GM18505 (cell line): ENCODE measurements at regions not wholly inside any gene's neighbourhood (a gene's known extent, or its start where the extent isn't known, plus 50 kb on each side); places are given as distances from the start of the nearest gene placed in this dataset.
"Not testable (repeated sequence)": the region's sequence is repeated elsewhere in the genome, so short reads cannot be mapped to it uniquely, and the experiment has no call there.

Experiments used
- ATAC-seq: cut with Tn5 transposase; IDR thresholded peaks from one replicate; pipeline ENCODE4 v1.9.1; 2021; ENCODE audit not compliant: unreplicated experiment
- POLR2A ChIP-seq: IDR thresholded peaks from 4 replicates; pipeline ENCODE4 v1.6.1; 2011; ENCODE audit warnings: borderline replicate concordance; ENCODE audit not compliant: insufficient read depth, insufficient read length; ENCODE audit errors: extremely low read depth

DNA sequence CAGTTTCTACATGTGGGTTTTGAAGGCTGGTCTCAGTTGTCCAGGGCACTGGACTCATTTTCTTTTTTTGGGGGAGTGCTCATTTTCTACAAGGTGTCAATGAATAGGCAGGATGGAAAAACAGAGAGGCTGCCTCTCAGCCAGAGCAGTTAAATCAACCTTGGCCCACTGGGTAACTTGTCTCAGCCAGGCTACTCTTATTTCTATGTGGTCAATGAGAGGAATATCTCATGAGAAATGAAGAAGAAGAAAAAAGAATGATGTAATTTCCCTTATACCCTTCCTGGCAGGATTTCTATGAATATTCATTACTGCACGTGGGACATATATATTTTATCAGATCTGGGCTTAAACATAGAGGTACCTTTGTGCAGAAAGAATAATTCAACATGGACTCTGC is 155.2 kb upstream of the E2F7 start:
- no peak for ATAC-seq
- TF ChIP-seq POLR2A, result no peak

DNA sequence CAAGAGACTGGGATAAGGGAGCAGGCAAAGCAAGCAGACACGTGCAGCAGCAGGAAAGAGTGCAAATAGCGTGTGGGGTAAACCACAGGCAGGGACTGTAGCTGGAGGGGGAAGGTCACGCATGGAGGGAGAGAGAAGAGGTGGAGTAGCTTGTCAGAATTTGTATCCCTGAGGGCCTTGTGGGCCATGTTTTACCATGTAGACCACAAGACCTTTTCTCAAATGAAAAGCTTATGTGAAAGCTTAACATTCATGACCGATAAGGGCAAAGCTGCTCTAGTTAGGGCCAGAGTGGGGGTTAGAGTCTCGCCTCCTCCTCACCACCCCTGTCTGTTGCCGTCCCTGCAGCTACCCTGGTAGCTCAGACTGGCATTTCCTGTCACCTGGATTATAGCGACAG is 152.9 kb upstream of the E2F7 start:
- no peak for TF ChIP-seq POLR2A
- ATAC-seq, result no peak

DNA sequence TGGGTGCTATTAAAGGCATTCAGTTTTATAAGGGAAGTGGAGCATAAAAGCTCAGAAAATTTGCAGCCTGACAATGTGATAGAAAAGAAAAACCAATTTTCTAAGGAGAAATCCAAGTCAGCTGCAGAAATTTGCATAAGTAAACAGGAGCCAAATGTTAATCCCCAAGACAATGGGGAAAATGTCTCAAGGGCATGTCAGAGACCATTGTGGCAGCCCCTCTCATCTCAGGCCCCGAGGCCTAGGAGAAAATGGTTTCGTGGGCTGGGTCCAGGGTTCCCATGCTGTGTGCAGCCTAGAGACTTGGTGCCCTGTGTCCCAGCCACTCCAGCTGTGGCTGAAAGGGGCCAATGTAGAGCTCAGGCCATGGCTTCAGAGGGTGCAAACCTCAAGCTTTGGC is 150.8 kb upstream of the E2F7 start:
- ATAC-seq, result not testable (repeated sequence)

DNA sequence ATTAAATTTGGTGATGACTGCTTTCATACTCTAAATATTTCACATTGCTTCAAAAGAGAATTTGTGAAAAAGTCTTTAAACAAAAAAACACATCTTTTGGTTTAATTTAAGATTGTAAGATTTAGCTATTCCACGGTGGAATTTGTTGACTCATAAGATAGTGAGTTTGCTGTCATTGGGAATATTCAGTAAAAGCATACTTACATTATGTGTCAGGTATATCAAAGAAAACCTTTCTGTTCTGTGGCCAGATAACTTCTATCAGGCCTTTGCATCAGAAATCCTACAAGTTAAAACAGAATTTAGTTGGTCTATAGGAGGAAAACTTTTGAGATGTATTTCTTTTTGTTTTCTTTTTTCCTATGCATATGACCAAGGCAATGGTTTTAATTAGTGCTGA is 148.8 kb upstream of the E2F7 start:
- no peak for TF ChIP-seq POLR2A
- ATAC-seq, result no peak

DNA sequence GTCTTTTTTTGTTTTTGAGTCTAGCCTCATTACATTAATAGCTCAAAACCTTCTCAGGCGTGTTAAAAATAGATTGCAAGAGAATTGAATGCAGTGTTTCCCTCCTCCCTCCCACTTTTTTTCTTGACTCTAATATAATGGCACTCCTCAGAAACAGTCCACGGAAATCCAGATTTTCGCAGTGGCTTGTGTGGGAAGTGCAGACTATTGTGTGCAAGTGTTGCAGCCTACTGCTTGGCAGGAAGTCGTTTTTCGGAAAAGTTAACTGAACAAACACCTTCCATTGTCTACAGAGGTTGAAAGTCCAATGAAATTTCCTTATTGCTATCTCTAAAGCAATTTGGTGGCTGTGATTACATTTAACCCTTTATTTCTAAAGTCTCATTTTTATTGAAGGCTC is 147.9 kb upstream of the E2F7 start:
- no peak for TF ChIP-seq POLR2A
- no peak for ATAC-seq

DNA sequence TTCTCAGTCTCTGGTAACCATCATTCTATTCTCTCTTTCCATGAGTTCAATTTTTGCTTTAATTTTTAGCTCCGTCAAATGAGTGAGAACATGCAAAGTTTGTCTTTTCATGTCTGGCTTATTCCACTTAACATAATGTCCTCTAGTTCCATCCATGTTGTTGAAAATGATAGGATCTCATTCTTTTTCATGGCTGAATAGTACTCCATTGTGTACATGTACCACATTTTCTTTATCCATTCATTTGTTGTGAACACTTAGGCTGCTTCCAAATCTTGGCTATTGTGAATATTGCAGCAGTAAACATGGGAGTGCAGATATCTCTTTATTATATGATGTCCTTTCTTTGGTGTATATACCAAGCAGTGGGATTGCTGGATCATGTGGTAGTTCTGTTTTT is 145.4 kb upstream of the E2F7 start:
- no peak for ATAC-seq
- TF ChIP-seq POLR2A, result no peak

DNA sequence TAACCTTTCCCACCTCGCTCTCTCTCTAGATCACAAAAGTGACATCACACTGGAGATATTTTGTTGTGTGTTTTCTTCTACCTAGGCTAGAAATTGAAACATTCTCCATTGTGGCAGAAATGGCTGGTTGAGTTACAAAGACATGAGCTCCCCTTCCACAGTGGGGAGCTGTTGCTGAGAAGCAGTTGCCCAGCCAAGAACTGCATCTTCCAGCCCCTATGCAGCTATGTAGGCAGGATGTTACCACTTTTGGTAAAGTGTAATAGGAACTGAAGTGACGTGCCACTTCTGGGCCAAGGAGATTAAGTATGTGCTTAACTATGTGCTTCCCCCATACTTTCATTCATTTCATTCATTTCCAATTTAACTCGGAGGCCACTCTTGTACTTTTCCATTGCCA is 138.7 kb upstream of the E2F7 start:
- ATAC-seq, result no peak
- no peak for TF ChIP-seq POLR2A

DNA sequence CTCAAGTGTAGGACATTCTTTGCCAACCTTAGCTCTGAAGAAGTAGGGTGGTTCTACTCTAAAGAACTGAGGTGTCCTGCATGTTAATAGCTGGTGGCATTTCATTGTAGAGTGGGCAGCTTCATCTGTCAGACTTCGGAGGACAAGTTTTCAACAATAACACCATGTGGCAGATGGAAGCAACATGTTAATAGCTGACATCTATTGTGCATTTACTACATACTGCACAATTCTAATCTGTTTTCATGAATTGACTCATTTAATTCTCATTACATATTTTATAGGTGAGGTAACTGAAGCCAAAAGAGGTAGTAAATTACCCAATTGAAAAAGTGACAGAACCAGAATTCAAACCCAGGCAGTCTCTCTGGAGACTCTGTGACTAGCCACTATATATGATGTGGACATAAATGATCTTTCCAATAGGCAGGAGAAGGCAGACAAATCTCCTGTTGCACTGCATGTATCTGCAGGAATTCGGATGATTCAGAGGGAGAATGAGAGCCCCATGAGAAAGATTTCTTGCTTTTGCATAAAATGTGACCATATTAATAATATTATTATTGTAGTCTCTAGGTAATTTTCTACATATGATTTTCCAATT is 137.2 kb upstream of the E2F7 start:
- ATAC-seq, result no peak
- no peak for TF ChIP-seq POLR2A

DNA sequence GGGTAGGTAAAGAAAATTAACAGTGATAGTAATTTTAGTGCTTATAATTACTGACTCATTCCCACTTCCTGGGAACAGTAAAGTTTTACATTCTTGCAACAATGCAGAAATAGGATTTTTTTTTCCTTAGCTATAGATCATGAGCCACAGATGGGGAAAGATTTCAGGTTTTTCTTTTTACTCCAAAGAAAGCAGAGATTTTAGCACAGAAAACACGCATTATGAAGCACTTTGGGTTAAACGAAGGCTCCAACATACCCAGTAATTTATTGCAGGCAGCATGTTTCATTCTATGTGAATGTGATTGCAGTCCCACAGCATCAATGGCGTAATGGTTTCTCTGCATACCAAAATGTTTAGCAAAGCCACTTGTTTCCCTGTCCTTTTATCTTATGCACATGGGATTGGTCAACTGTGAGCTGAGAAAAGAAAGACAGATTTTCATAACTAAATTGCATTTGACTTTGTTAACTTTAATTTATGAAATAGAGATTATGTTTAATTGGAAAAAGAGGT is 124.6 kb upstream of the E2F7 start:
- no peak for ATAC-seq
- TF ChIP-seq POLR2A, result no peak

DNA sequence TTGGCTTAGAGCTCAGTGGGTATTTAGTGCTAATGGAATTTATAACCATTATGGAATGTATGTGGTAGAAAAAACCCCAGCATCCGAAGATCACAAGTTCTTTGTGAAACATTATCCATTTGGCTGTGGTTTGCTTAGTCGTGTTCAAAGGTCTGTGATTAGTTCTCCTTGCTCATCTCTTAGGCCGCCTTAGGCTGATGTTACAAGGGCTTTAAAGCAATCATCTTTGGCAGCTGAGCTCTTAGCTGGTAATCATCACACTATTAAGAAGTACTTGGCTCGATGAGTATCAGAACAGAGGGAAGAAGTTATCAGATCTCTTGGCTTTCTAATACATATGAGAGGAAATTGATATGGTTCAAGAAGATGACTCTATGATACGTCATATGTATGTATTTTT is 124.1 kb upstream of the E2F7 start:
- no peak for TF ChIP-seq POLR2A
- no peak for ATAC-seq

DNA sequence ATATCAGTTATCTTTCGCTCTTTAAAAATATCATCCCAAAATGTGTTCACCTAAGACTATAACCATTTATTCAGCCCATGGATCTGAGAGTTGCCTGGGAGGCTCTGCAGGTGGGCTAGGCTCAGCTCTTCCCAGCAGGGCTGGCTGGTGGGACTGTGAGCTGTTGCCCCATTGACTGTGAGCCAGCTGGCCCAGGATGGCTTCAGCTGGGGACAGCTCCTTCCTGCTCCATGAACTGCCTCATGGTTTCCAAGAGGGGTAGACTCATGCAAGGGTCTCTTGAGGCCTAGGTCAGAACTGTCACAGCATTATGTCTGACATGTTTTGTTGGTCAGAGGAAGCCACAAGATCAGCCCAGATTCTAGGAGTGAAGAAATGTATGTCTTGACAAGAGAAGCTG is 114.1 kb upstream of the E2F7 start:
- no peak for ATAC-seq
- no peak for TF ChIP-seq POLR2A

DNA sequence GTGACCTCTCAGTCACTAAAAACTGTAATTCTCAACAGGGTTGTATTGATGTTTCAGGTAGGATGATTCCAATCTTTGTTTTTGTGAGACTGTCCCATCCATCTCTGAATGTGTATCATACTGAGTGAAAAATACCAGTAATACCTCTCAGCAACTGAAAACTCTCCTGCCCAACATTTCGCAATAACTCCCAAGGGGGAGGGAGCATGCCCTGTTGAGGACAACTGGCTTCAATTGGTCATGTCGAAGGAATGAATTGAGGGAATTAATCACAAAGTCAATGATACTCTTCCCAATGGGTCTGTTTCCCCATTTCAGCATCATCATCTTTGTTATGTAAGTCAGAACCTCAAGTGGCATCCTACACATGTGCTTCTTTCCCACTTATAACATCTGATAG is 102.4 kb upstream of the E2F7 start:
- no peak for TF ChIP-seq POLR2A
- no peak for ATAC-seq

DNA sequence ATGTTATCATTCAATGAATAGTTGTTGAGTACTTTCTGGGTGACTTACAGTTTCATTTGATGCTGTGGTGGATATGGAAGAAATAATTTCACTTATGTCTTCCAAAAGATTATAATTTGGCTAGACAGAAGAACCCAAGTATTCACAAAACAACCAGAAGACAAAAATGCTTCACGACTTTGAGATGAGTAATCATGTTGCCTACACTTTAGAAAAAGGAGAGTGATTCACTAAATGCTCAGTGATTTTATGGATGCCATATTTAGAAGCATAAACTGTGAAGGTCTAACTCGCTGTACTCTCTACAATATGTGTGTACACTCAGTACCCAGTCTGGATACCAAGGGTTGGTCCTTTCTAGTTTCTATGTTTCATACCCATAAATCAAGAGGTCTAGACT is 101.3 kb upstream of the E2F7 start:
- TF ChIP-seq POLR2A, result no peak
- ATAC-seq, result no peak

DNA sequence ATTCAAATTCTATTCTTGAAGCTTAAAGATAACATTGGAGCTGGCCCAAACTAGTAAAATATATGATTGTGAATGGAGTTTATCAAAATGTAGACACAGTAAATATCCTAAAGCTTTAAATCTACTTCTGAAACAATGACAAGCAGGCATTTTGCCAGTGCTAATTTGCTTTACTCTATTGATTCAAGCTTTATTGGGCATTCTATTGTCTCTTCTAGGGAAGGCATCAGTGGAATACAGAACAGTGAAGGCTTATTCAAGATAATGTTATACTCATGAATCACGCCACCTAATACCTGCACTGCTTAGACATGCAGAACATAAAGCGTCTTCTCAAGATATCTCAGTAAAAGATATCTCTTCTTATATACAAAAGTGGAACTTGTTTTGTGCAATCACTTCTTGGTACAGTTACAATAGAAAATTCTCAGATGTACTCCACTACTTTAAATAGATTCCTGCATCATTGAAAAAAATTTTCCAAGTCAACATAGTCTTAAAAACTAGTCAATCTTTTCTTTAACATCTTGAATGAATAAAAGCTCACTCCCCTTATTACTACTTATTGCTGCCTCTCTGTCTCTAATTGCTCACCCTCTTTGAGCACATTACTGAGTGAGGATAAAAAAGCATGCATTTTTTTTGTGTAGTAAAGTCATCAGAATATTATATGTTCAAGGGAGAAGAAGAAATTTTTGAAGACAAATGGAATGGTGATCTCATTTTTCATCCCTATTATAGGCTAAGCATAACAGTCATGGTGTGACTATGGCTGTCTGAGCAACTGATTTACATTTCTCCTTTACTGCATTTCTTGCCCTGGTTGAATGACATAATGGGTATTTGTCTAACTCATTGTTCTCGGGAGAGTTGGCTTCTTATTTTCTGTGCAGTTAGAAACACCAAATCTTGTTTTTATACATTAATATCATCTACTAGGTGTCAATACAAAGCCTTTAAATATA is 98.0 kb upstream of the E2F7 start:
- ATAC-seq, result no peak
- TF ChIP-seq POLR2A, result no peak
